Ishikawa (cell line): ENCODE measurements at regions not wholly inside any gene's neighbourhood (a gene's known extent, or its start where the extent isn't known, plus 50 kb on each side); places are given as distances from the start of the nearest gene placed in this dataset.

Experiments
- CEBPB ChIP-seq: IDR thresholded peaks from 2 replicates; pipeline ENCODE4 v1.6.1; 2012
- CREB1 ChIP-seq: IDR thresholded peaks from 2 replicates; pipeline ENCODE4 v1.6.1; 2012; ENCODE audit warnings: low read depth
- EGR1 ChIP-seq: IDR thresholded peaks from 2 replicates; pipeline ENCODE4 v1.6.1; 2012
- EP300 ChIP-seq: IDR thresholded peaks from 2 replicates; pipeline ENCODE4 v1.6.1; 2012; ENCODE audit warnings: borderline replicate concordance
- FOXM1 ChIP-seq: IDR thresholded peaks from 2 replicates; pipeline ENCODE4 v1.6.1; 2012; ENCODE audit warnings: low read depth, borderline replicate concordance
- MAX ChIP-seq: IDR thresholded peaks from 2 replicates; pipeline ENCODE4 v1.6.1; 2012
- NFIC ChIP-seq: IDR thresholded peaks from 2 replicates; pipeline ENCODE4 v1.6.1; 2012
- RAD21 ChIP-seq: IDR thresholded peaks from 2 replicates; pipeline ENCODE4 v1.6.1; 2012; ENCODE audit warnings: low read depth
- REST ChIP-seq: IDR thresholded peaks from 2 replicates; pipeline ENCODE4 v1.6.1; 2012; ENCODE audit warnings: low read depth, mild to moderate bottlenecking
- TAF1 ChIP-seq: IDR thresholded peaks from 2 replicates; pipeline ENCODE4 v1.6.1; 2012; ENCODE audit warnings: low read depth, mild to moderate bottlenecking
- TCF12 ChIP-seq: IDR thresholded peaks from 2 replicates; pipeline ENCODE4 v1.6.1; 2012; ENCODE audit warnings: low read depth
- TEAD4 ChIP-seq: IDR thresholded peaks from 2 replicates; pipeline ENCODE4 v1.6.1; 2012
- USF1 ChIP-seq: IDR thresholded peaks from 2 replicates; pipeline ENCODE4 v1.6.1; 2012
- YY1 ChIP-seq: IDR thresholded peaks from 2 replicates; pipeline ENCODE4 v1.6.1; 2012; ENCODE audit warnings: low read depth
- ZBTB7A ChIP-seq: IDR thresholded peaks from 2 replicates; pipeline ENCODE4 v1.6.1; 2012; ENCODE audit warnings: low read depth

GRCh38 chr2:6393819-6394218 lies 471.9 kb downstream of the CMPK2 start:
- TF ChIP-seq TEAD4 (no peak), YY1 (no peak), REST (no peak), TAF1 (no peak), ZBTB7A (no peak), CREB1 (no peak), EP300 (no peak), USF1 (no peak), FOXM1 (no peak), CEBPB (no peak), NFIC (no peak), EGR1 (no peak), MAX (no peak), TCF12 (no peak), RAD21 (no peak)

GRCh38 chr2:6394276-6394675 lies 471.4 kb downstream of the CMPK2 start:
- no peak for TF ChIP-seq EP300
- no peak for TF ChIP-seq RAD21
- TF ChIP-seq FOXM1 = no peak
- TF ChIP-seq CREB1 = no peak
- no peak for TF ChIP-seq ZBTB7A
- TF ChIP-seq REST = no peak

- no peak for TF ChIP-seq CEBPB
- no peak for TF ChIP-seq EP300
- no peak for TF ChIP-seq CREB1
- no peak for TF ChIP-seq NFIC
- no peak for TF ChIP-seq TAF1
- TF ChIP-seq USF1 = no peak
- TF ChIP-seq TCF12 = no peak
- no peak for TF ChIP-seq MAX
- TF ChIP-seq ZBTB7A = no peak
Observed at GRCh38 chr2:6398421-6398820, 467.3 kb downstream of the CMPK2 start.

GRCh38 chr2:6401301-6401700 lies 464.4 kb downstream of the CMPK2 start:
- TF ChIP-seq CEBPB (no peak), ZBTB7A (no peak), MAX (no peak), TAF1 (no peak), TCF12 (no peak), YY1 (no peak), REST (no peak), RAD21 (no peak), TEAD4 (no peak), EGR1 (no peak), FOXM1 (no peak), NFIC (no peak), CREB1 (no peak)

GRCh38 chr2:6408057-6408456 lies 457.6 kb downstream of the CMPK2 start:
- TF ChIP-seq REST (no peak), NFIC (no peak), MAX (no peak), EP300 (no peak), FOXM1 (no peak), TAF1 (no peak), TEAD4 (no peak), TCF12 (no peak), ZBTB7A (no peak), USF1 (no peak), EGR1 (no peak), CREB1 (no peak), YY1 (no peak), RAD21 (no peak), CEBPB (no peak)
